ENCODE measurements at regions not wholly inside any gene's neighbourhood (a gene's known extent, or its start where the extent isn't known, plus 50 kb on each side); places are given as distances from the start of the nearest gene placed in this dataset.
"Not testable (repeated sequence)": the region's sequence is repeated elsewhere in the genome, so short reads cannot be mapped to it uniquely, and the experiment has no call there.

DNA sequence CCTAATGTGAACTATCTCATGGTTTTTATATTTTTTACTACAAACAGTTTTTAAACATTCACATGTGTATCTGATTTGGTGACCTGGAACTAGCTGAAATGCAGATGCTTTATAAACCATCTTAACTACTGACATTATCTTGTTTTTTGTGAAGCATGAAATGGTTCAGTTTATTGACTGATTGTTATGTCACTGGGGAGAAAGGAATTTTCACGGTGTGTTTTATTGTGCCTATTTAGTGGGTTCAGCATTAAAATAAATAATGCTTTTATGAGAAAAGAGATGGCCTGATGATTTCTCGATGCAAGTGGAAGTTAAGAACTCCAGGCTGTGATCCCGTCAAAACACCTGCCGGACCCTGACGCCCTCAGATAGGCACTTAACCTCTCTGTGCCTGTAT is 79.9 kb upstream of the KIF26B start:
- Histone ChIP-seq H3K9me3 (no peaks in the 10 kb centered on the region), H3K27me3 (no peaks in the 10 kb centered on the region), H3K4me1 (no peaks in the 10 kb centered on the region), H3K4me3 (no peak overlapping the region), H3K36me3 (no peaks in the 10 kb centered on the region), H3K27ac (no peak overlapping the region)
- ATAC-seq (no peak), DNase-seq (no peak)
- TF ChIP-seq, protein P1, sequence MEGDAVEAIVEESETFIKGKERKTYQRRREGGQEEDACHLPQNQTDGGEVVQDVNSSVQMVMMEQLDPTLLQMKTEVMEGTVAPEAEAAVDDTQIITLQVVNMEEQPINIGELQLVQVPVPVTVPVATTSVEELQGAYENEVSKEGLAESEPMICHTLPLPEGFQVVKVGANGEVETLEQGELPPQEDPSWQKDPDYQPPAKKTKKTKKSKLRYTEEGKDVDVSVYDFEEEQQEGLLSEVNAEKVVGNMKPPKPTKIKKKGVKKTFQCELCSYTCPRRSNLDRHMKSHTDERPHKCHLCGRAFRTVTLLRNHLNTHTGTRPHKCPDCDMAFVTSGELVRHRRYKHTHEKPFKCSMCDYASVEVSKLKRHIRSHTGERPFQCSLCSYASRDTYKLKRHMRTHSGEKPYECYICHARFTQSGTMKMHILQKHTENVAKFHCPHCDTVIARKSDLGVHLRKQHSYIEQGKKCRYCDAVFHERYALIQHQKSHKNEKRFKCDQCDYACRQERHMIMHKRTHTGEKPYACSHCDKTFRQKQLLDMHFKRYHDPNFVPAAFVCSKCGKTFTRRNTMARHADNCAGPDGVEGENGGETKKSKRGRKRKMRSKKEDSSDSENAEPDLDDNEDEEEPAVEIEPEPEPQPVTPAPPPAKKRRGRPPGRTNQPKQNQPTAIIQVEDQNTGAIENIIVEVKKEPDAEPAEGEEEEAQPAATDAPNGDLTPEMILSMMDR (IDR thresholded peaks at IDR 0.05): no peak
- intact Hi-C loops (cut with DNase I): no loop called here

DNA sequence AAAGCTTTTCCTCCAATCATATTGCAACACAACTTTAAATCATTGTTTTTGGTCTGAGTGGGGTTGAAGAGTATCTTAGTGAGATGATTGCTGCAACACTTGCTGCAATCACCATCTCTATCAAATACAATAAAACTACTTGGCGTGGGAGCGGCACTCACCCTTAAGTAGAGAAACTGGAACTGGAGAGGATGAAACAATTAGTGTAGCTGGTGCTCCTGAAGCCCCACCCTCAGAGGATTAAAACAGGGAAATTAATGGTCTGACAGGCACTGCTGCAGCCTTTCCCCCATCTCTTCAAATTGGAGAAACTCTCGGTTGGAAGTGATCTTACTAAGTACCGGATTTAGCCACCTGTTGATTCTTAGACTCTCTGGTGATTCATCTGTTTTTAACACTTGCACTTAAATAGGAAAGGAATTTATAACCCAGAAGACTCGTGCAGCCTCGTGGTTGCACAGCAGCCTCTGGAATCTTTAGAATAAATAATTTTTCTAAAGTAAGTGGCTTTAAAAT is 80.5 kb upstream of the KIF26B start:
- H3K4me1 ChIP-seq: no peaks in the 10 kb centered on the region
- no peaks in the 10 kb centered on the region for H3K36me3 ChIP-seq
- no peak for DNase-seq
- no peak overlapping the region for H3K27ac ChIP-seq
- intact Hi-C loops (cut with DNase I): no loop called here
- peak; percentile 89 for ATAC-seq
- TF ChIP-seq, protein P1 (IDR thresholded peaks at IDR 0.05): no peak
- H3K9me3 ChIP-seq: no peaks in the 10 kb centered on the region
- H3K27me3 ChIP-seq: no peaks in the 10 kb centered on the region
- H3K4me3 ChIP-seq: no peak overlapping the region

DNA sequence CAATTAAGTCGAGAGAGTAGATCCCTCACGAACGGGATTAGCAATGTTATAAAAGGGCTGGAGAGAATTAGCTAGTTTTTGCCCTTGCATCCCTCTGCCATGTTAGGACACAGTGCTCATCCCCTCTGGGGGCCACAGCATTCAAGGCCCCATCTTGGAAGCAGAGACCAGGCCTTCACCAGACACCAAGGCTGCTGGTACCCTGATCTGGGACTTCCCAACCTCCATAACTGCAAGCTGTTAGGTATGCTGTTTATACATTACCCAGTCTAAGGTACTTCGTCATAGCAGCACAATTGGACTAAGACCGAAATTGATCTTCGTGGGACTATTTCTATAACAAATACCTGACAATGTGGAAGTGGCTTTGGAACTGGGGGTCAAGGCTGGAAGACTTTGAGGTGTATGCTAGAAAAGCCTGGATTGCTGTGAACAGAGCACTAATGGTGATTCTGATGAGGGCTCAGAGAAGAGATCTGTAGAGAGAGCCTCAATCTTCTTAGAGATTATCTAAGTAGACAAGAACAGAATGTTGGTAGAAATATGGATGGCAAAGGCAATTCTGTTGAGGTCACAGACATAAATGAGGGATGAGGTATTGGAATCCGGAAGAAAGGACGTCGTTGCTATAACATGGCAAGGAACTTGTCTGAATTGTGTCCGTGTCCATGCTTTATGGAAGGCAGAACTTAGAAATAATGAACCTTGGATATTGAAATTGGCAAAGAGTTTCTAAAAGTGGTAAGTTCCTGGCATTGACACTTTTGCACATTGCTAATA is 83.8 kb upstream of the KIF26B start:
- no peak overlapping the region for H3K27ac ChIP-seq
- no peaks in the 10 kb centered on the region for H3K9me3 ChIP-seq
- intact Hi-C loops (cut with DNase I): no loop called here
- DNase-seq (no peak), ATAC-seq (no peak)
- no peaks in the 10 kb centered on the region for H3K36me3 ChIP-seq
- no peaks in the 10 kb centered on the region for H3K4me1 ChIP-seq
- H3K4me3 ChIP-seq: no peak overlapping the region
- TF ChIP-seq, protein P1 (IDR thresholded peaks at IDR 0.05): no peak
- H3K27me3 ChIP-seq: no peaks in the 10 kb centered on the region

DNA sequence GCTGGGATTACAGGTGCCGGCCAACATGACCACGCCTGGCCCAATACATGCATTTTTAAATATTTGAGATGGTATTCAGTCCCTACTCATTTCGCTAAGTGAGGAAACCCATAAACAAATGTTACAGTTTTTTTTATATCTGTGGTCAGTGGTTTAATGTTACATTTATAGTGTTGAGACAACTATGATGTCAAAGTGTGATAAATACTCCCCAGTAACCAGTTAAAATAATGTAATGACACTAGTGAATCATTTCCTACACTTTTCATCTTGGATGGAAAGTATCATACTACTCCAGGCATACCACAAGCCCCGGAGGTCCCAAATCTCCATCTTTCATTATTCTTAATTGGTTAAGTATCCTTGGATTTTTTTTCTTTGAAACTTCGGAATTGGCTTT is 87.5 kb upstream of the KIF26B start:
- Histone ChIP-seq H3K4me3 (no peak overlapping the region), H3K27ac (no peak overlapping the region), H3K9me3 (no peaks in the 10 kb centered on the region), H3K27me3 (no peaks in the 10 kb centered on the region), H3K36me3 (no peaks in the 10 kb centered on the region), H3K4me1 (no peaks in the 10 kb centered on the region)
- DNase-seq: no peak
- intact Hi-C loops (cut with DNase I): no loop called here
- TF ChIP-seq, protein P1 (IDR thresholded peaks at IDR 0.05): no peak
- ATAC-seq: no peak

DNA sequence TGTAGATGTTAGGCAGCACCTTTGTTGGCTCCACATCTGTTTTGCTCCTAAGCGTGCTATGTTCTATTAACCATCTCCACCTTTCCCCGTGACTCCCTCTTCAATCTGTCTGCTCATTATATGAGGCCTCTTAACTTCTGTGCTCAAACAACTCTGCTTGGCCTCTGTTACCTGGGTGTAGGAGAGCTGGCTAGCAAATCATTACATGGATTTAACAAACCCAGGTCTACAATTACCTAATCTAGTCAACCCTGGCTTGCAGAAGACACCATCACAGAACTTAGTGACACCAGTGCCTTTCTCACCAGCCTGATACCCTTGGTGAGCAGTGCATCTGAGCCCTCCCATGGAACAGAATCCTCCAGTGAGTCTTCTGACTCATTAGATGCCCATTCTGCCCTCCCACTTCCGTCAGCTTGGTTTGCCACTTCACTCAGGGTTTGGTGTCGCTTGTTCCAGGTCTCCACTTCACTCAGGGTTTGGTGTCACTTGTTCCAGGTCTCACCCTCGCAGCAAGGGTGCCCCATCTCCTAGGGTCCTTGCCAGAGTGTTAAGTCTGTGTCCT is 92.0 kb upstream of the KIF26B start:
- ATAC-seq: no peak
- no peak overlapping the region for H3K4me3 ChIP-seq
- intact Hi-C loops (cut with DNase I): no loop called here

DNA sequence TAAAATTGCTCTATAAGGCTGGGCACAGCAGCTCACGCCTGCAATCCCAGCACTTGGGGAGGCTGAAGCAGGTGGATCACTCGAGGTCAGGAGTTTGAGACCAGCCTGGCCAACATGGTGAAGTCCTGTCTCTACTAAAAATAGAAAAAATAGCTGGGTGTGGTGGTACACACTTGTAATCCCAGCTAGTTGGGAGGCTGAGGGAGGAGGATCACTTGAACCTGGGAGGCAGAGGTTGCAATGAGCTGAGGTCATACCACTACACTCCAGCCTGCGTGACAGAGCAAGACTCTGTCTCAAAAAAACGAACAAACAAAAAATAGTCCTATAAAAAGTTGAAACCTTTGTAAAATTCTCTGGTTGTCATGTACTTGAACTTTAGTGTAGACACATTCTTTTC is 93.0 kb upstream of the KIF26B start:
- H3K27ac ChIP-seq; H3K4me1 ChIP-seq; ATAC-seq; H3K4me3 ChIP-seq; intact Hi-C loops (cut with DNase I); DNase-seq; H3K36me3 ChIP-seq; H3K27me3 ChIP-seq; H3K9me3 ChIP-seq: not testable (repeated sequence)

More for the DNA sequence above, 92.0 kb upstream of the KIF26B start:
- H3K27ac ChIP-seq: no peak overlapping the region
- TF ChIP-seq, protein P1 (IDR thresholded peaks at IDR 0.05): no peak
- DNase-seq: no peak
- no peaks in the 10 kb centered on the region for H3K27me3 ChIP-seq
- H3K9me3 ChIP-seq: no peaks in the 10 kb centered on the region
- no peaks in the 10 kb centered on the region for H3K36me3 ChIP-seq
- H3K4me1 ChIP-seq: no peaks in the 10 kb centered on the region
